Activated CD8-positive, alpha-beta memory T cell treated with anti-CD3 and anti-CD28 coated beads for 4 hours (primary cell): ENCODE measurements at regions not wholly inside any gene's neighbourhood (a gene's known extent, or its start where the extent isn't known, plus 50 kb on each side); places are given as distances from the start of the nearest gene placed in this dataset.
"Not testable (repeated sequence)": the region's sequence is repeated elsewhere in the genome, so short reads cannot be mapped to it uniquely, and the experiment has no call there.

Experiments
- DNase-seq, 2 donors: peaks; one replicate each; pipeline ENCODE4 v3.0.0-alpha.2; 2020; ENCODE audit warnings: low read depth in 2 of 2

DNA sequence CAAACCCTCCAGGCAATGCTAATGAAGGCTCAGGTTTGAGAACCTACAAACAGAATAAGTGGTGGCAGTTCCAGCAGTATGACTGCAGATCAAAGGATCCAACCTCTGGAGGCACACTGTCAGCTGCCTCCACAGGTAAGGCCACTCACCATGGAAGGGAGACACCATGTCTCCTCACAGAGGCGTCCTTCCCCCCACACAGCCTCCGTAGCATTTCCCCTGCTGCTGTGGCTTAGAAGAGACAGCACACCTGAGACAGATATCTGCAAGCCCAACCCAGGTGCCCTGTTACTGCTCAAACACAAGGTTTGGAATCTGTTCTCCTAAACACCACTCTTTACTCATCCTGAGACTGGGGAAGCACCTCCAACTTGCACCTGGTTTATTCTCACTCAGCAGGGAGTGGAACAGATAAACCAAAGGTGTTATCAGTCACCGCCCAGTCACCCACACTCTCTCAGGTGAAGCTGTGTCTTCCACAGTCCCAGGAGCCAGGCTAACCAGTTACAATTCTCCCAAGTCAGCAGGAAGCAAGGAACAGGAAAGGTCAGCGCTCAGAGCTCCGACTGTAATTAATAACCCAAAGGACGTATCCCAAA, 311.2 kb downstream of the FOXO1 start:
- DNase-seq = no peak

- DNase-seq = no peak
Observed at GRCh38 chr13:40356011-40356410, 310.4 kb downstream of the FOXO1 start.

DNA sequence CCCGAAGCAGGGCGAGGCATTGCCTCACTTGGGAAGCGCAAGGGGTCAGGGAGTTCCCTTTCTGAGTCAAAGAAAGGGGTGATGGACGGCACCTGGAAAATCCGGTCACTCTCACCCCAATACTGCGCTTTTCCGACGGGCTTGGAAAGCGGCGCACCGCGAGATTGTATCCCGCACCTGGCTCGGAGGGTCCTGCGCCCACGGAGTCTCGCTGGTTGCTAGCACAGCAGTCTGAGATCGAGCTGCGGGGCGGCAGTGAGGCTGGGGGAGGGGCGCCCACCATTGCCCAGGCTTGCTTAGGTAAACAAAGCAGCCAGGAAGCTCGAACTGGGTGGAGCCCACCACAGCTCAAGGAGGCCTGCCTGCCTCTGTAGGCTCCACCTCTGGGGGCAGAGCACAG, 310.0 kb downstream of the FOXO1 start:
- DNase-seq = not testable (repeated sequence)

GRCh38 chr13:40362502-40362901, 303.9 kb downstream of the FOXO1 start:
- DNase-seq = no peak

GRCh38 chr13:40363653-40364052, 302.8 kb downstream of the FOXO1 start:
- no peak for DNase-seq

- no peak for DNase-seq
Observed at GRCh38 chr13:40366119-40366518, 300.3 kb downstream of the FOXO1 start.

- no peak for DNase-seq
Observed at GRCh38 chr13:40368127-40368891, 298.1 kb downstream of the FOXO1 start.

GRCh38 chr13:40370661-40371060, 295.8 kb downstream of the FOXO1 start:
- DNase-seq = no peak

GRCh38 chr13:40371531-40372125, 294.8 kb downstream of the FOXO1 start:
- no peak for DNase-seq

- DNase-seq = peak in 1 of 2 donors; percentile 49
Observed at GRCh38 chr13:40373608-40374007, 292.8 kb downstream of the FOXO1 start.

DNA sequence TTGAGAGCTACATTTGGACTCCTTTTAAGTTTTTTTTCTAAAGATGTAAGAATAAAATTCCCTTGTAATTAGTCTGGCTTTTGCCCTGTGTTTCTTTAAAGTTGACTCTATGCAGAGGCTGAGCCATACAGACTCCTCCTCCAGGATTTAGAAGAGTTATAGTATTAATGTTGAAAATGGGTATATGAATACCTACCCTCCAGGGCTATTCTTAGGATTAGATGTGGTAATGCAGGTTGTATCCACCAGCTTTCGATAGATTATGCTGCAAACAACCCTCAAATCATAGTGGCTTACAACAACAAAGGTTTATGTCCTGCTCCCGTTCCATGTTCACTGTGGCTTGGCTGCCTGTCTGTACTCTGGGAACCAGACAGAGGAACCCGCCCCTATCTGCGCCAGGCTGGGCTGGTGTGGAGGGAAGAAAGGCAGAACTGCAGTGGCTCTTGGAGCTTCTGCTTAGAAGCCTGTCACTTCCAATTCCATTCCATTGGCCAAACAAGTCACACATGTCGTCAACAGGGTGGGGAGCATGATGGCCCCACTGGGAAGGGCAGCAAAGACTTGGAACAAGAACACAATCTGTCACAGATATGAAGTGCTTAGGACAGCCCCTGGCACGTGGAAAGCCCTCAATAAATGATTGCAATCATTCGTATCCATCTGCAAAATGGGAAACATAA, 290.8 kb downstream of the FOXO1 start:
- no peak for DNase-seq

DNA sequence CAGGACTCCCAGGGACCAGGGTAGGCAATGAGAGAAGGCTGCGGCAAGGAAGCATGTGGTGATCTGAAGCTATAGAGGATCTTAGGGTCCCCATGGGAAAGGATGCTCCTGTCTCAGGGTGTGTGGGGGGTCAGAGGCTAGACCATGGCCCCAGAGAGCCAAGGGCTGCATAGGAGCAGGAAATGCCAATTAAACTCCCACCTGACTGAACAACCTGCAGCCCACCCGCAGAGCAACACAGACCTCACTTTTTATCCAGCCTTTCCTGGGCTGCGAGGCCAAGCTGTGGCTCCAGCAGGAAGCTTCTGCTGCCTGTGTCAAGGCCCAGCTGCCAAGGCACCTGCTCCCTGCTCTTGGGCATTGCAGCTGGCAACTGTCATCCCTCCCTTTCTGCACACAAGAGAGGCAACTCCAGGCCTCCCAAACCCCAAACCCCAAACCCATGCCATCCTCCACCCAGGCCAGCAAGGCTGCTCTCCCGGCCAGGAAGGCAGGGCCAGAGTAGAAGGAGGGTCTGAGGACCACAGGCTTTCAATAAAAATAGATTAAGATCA, 290.1 kb downstream of the FOXO1 start:
- no peak for DNase-seq

GRCh38 chr13:40376867-40377535, 289.4 kb downstream of the FOXO1 start:
- DNase-seq = no peak

DNA sequence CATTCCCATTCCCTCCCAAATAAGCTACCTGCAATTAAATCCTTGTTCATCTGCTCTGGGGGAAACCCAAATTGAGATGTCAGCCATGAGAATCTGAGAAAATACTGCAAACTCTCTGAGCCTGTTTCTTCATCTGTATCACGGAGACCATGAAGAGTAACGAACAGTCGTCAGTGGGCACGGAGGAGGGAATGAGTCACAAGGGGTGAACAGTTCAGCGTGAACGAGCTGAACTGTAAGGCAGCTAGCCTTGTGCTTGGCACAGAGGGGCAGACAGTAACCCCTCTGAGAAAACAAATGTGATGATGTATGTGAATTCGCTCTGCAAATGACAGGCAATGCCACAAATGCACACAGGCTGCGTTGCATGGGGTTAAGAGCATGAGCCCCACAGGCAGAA, 288.7 kb downstream of the FOXO1 start:
- DNase-seq = peak; percentile 11 to 31

- DNase-seq = no peak
Observed at GRCh38 chr13:40379196-40379595, 287.2 kb downstream of the FOXO1 start.

DNA sequence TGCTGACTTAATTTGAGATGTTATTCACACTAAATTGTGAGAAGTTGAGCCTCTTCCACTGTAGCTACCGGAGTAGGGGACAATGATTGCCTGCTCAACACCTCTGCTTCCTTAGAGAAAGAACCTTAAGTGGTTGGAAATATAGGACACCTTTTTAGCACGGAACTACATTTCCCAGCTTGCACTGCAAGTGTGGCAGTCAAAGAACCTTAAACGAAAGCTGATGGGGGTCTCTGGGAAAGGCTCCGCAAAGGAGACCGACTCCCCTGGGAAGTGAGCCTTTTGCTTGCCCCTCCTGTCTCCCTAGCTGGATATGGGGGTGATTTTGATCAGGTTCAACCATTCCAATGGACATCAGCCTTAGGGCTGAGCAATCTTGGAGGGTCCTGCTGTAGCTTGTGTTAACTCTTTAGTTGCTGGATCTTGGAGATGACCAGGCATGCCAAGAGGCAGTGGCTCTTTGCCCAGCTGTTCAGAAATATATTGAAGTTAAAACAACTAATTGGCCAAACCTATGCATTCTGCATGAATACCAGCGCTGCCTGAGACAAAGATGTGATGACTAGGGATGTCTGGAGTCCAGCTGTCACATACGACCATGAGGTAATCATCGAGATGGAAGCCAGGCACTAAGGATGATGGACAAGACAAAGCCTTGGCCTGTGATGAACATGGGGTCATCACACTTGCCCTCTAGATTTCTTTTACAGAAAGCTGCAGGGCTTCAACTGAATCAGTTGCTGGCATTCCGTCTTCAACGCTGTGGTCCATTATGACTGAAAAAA, 286.5 kb downstream of the FOXO1 start:
- DNase-seq = no peak

- DNase-seq = no peak
Observed at GRCh38 chr13:40381935-40382764, 284.3 kb downstream of the FOXO1 start.

GRCh38 chr13:40383132-40383531, 283.3 kb downstream of the FOXO1 start:
- no peak for DNase-seq

DNA sequence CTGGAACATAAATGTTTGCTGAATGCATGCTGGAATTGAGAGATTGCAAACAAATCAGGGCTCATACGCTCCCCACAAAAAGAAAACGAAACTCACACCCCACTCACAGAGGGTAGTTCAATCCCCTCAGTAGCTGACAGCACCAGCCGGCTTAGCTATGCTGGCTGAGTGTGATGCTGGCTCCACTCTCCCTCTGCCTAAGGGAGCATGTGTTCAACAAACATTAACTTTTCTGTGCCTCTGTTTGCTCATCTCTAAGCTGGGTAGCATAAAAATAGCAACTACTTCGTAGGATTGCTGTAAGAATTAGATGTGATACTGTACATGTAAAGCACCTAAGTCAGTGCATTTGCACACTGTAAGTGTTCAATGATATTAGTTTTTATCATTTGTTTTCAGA, 282.6 kb downstream of the FOXO1 start:
- no peak for DNase-seq
